GM13977 (cell line): ENCODE measurements at regions not wholly inside any gene's neighbourhood (a gene's known extent, or its start where the extent isn't known, plus 50 kb on each side); places are given as distances from the start of the nearest gene placed in this dataset.
"Not testable (repeated sequence)": the region's sequence is repeated elsewhere in the genome, so short reads cannot be mapped to it uniquely, and the experiment has no call there.

Experiments
- DNase-seq: peaks from one replicate; pipeline ENCODE4 v3.0.0; 2012; ENCODE audit warnings: low spot score
- in situ Hi-C: fragments of 300-500 bp; cut with MboI; formaldehyde crosslinking; loops from one replicate; pipeline ENCODE4 v1.12.0; 2022; ENCODE audit warnings: low sequenced_read_pairs, low pct_unique_long_range_greater_than_20kb, mixed read lengths, inconsistent platforms; ENCODE audit not compliant: unreplicated experiment
- TF ChIP-seq, protein P1 (sequence below): IDR thresholded peaks from 2 replicates; pipeline ENCODE4 v1.5.1; 2012; ENCODE audit warnings: mild to moderate bottlenecking, control low read depth; ENCODE audit not compliant: insufficient read depth; ENCODE audit errors: extremely low read depth, missing control alignments

DNA sequence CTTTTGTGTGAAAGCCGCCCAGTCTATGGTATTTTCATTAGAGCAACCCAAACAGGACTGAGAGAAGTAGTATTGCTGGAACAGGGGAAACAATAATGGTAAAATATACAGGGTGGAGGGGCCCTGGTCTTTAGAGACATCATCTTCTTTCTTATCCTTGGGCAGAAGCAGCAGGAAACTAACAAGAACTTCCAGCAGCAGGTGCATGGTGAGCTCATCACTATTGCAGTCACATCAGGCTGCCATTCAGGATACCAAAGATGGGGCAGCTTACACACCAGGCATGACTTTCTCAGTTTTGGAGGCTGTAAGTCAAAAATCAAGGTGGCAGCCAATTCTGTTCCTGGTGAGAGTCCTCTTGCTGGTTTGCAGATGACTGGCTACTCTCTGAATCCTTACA, 478.3 kb upstream of the RUNX1 start:
- in situ Hi-C loops: no loop called here
- DNase-seq: no peak
- TF ChIP-seq, protein P1, sequence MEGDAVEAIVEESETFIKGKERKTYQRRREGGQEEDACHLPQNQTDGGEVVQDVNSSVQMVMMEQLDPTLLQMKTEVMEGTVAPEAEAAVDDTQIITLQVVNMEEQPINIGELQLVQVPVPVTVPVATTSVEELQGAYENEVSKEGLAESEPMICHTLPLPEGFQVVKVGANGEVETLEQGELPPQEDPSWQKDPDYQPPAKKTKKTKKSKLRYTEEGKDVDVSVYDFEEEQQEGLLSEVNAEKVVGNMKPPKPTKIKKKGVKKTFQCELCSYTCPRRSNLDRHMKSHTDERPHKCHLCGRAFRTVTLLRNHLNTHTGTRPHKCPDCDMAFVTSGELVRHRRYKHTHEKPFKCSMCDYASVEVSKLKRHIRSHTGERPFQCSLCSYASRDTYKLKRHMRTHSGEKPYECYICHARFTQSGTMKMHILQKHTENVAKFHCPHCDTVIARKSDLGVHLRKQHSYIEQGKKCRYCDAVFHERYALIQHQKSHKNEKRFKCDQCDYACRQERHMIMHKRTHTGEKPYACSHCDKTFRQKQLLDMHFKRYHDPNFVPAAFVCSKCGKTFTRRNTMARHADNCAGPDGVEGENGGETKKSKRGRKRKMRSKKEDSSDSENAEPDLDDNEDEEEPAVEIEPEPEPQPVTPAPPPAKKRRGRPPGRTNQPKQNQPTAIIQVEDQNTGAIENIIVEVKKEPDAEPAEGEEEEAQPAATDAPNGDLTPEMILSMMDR: no peak

DNA sequence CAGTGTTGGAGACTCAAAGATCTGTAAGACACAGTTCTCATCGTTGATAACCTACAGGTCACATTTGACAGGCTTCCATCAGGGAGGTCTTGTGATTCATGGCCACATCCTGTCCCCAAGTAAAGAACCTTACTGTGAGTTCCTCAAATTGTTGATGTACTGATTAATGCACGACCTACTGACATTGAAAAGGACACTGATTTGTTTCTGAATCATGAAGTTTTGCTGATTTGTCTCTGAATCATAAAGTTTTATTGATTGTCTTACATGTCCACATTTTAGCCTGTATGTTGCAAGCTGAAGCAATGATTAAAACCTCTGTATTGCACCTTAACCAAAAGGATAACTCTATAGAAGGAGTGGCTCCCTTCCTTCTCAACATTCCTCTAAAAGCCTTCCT, 476.3 kb upstream of the RUNX1 start:
- no peak for DNase-seq
- TF ChIP-seq, protein P1: no peak
- in situ Hi-C loops: no loop called here

DNA sequence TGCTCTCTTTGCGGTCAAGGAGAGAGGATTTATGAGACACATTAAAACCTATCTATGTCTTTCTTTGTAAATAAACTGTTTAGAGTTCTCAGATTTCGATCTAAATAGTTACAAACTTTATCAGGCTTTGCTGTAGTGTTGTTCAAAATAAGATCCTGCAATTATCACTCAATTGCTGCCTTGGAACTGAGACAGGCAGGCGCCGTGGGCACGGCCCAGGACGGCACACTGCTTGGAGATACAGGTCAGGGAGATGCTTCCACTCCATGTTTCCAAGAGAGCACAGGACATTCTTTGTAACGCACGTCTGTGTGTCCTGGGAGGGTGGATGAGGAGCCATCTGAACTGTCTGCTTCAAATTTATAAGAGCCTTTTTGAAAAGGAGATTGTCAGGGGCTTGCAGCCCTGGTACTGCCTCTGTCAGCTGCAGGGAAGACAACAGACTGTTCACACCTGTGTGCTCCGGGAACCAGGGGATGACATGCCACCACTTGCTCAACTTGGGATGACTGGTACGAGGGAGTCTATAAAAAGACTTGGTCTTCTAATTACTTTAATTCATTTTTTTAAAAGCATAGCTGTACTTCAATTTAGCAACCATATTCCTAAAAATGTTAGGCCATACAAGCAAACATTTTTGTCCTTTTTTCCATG, 472.9 kb upstream of the RUNX1 start:
- in situ Hi-C loops: no loop called here
- DNase-seq: no peak
- TF ChIP-seq, protein P1: no peak

DNA sequence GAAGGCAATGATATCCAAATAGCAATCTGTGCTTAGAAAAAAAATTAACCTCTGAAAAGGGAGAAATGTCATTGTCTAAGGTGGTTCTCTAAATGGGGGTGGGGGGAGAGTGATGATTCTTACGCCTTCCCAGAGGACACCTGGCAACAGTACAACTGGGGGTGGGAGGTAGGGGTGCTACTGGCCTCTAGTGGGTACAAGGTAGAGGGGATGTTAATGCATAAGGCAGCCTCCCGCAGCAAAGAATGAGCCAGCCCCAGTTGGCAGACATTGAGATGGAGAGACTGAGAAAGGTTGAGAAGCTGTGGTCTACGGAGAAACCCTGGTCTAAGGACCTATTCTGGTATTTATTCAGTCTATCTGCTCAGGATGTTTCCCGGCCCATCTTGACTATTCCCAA, 472.2 kb upstream of the RUNX1 start:
- in situ Hi-C loops: no loop called here
- TF ChIP-seq, protein P1: no peak
- no peak for DNase-seq

DNA sequence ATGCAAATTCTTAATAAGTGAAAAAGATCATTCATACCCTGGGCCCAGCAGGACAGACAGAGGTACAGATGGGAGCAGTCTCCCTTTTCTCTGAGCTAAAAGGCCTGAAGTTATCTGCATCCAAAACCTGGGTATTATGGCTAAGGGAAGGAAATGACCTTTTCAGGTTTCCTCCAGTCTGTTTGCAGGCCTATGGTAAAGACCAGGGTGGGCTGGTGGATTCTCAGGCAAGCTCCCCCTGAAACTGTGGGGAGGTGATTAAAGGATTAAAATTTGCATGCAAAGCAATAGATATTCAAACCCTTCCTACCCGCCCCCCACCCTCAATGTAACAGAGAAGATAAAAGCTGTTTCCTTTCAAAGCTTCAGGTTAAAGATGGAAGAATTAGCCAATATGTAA, 471.8 kb upstream of the RUNX1 start:
- in situ Hi-C loops: no loop called here
- no peak for DNase-seq
- TF ChIP-seq, protein P1: no peak

DNA sequence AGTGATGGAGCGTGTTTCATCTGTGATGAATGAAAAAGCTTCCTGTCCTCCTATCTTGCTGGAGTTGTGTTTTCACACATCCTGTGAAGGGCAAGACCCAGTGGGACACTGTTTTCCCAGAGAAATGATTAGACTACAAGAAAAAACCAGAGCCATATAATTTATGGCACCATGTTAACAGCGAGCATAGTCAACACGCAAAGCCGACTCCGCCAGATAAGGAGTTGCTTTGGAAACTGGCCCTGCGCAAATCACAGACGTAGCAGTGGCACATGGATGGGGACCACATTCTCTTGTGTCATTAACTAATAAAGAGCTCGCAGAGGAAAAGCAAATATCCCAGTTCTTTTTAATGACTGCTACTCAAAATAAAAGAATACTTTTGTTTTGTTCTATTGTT, 471.2 kb upstream of the RUNX1 start:
- no peak for DNase-seq
- in situ Hi-C loops: no loop called here
- TF ChIP-seq, protein P1: no peak

DNA sequence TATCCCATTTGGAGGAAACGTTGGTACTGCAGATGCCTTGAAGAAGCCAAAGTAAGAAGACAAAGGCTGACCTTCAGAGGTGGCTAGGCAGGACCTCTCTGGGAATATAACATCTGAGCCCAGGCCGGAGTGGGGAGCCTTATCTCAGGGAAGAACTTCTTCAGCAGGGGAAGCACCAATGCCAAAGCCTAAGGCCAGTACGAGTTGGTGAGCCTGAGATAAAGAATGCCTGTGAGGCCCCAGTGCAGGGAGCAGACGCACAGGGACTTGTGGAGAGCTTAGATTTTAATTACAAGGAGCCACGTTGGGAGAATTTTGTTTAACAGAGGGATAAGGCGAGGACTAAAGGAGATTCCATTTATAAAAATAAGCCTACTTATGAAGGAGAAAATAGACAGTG, 468.8 kb upstream of the RUNX1 start:
- TF ChIP-seq, protein P1: no peak
- in situ Hi-C loops: no loop called here
- DNase-seq: no peak

DNA sequence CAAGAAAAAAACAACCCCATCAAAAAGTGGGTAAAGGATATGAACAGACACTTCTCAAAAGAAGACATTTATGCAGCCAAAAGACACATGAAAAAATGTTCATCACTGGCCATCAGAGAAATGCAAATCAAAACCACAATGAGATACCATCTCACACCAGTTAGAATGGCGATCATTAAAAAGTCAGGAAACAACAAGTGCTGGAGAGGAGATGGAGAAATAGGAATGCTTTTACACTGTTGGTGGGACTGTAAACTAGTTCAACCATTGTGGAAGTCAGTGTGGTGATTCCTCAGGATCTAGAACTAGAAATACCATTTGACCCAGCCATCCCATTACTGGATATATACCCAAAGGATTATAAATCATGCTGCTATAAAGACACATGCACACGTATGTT, 467.2 kb upstream of the RUNX1 start:
- DNase-seq, in situ Hi-C loops: not testable (repeated sequence)
